HAP-1 (cell line): ENCODE measurements at regions not wholly inside any gene's neighbourhood (a gene's known extent, or its start where the extent isn't known, plus 50 kb on each side); places are given as distances from the start of the nearest gene placed in this dataset.
A peak's percentile ranks its signal among the peaks of the same experiment; 100 is the strongest.
"Not testable (repeated sequence)": the region's sequence is repeated elsewhere in the genome, so short reads cannot be mapped to it uniquely, and the experiment has no call there.

Experiments
- DNase-seq, 2 experiments: peaks; one replicate each; pipeline ENCODE4 v3.0.0-alpha.2; 2016 to 2020; ENCODE audit warnings: low spot score in 2 of 2
- H3K27me3 ChIP-seq: fragments of 250-450 bp; sonication (Bioruptor Pico); 2 replicates; pipeline ENCODE4 v1.5.1; 2020; ENCODE audit warnings: low read depth, mild to moderate bottlenecking, moderate library complexity
- H3K36me3 ChIP-seq: fragments of 250-450 bp; sonication (Bioruptor Pico); replicated peaks from 2 replicates; pipeline ENCODE4 v1.5.1; 2020; ENCODE audit warnings: mild to moderate bottlenecking
- H3K4me1 ChIP-seq: fragments of 250-450 bp; sonication (Bioruptor Pico); 2 replicates; pipeline ENCODE4 v1.5.1; 2020; ENCODE audit warnings: mild to moderate bottlenecking
- H3K4me3 ChIP-seq: fragments of 250-450 bp; sonication (Bioruptor Pico); 2 replicates; pipeline ENCODE4 v1.5.1; 2020; ENCODE audit warnings: mild to moderate bottlenecking, moderate library complexity
- H3K9me3 ChIP-seq: fragments of 250-450 bp; sonication (Bioruptor Pico); 2 replicates; pipeline ENCODE4 v1.5.1; 2020; ENCODE audit warnings: mild to moderate bottlenecking, moderate library complexity
- in situ Hi-C: fragments of 300-500 bp; cut with MboI; formaldehyde crosslinking; loops from 3 replicates; pipeline ENCODE4 v1.14.3; 2020; ENCODE audit warnings: low sequenced_read_pairs, inconsistent platforms, mixed read lengths

DNA sequence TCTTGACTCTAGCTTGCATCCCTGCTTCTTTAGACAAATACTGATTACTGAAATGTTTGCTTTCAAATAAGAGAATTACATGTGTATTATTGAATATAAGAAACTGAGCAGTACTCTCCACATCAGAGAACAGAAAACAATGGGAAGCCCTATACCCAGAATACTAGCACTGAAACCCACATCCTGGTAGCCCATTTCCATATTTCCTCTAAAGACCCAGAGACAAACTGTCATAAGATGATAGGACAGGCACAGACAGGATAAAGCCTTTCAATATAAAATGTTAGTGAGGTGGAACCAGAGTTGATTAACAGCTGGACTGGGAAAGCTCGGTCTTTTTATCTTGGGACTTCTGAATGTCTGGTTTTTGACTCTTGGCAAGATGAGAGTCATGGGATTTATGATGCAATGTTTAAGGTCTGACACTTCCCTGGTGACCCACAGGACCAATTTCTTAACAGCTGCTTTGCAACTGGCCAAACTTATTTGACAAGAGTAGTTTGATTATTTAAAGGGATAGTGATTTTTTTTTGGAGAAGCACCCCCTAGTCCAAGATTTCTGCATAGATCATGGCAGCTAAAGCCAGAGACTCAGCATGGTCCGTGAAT, 166.9 kb upstream of the ATXN7L3B start:
- Histone ChIP-seq H3K27me3 (no peaks in the 10 kb centered on the region), H3K4me3 (no peak overlapping the region), H3K4me1 (no peaks in the 10 kb centered on the region), H3K36me3 (no peaks in the 10 kb centered on the region), H3K9me3 (no peaks in the 10 kb centered on the region)
- in situ Hi-C loops = no loop called here
- DNase-seq = no peak

DNA sequence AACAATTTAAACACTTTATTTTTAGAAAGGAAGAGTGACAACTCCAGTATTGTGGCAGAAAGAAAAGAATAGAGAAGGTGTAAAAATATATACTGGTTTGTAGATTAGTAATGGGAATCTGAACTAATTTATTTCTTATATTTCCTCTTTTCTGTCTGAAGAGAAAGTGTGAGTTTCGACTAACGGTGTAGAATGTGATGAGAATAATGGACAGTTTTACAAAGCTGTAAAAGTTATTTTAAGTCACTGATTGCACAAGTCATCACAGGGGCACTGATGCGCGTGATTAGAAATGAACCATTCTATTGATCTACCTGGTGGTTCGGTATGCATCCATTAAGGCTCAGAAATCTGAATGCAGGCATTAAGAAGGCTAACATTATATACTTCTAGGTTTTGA, 158.5 kb upstream of the ATXN7L3B start:
- Histone ChIP-seq H3K9me3 (no peaks in the 10 kb centered on the region), H3K27me3 (peaks cover 3% of the 10 kb centered on the region; the same call in 1 of the 2 replicates), H3K36me3 (no peaks in the 10 kb centered on the region), H3K4me1 (no peaks in the 10 kb centered on the region), H3K4me3 (no peak overlapping the region)
- no peak for DNase-seq
- in situ Hi-C loops = no loop called here

DNA sequence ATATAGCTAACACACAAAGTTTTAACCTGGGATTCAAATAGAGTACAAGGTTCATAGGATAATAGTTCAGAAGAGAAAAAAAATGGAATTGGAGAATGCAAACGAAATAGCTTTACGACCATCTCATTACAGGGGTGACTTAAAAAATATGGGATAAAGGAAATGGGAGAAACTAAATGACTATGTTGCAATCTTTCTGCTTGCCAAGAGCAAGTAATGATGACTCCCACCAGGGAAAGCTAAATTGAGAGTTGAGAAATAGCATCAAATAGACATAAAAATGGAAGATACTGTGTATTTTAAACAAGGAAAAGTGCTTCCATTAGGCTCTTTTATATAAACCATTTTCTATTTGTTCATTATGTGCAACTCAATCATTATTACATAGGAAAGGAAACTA, 155.7 kb upstream of the ATXN7L3B start:
- in situ Hi-C loops = no loop called here
- DNase-seq = no peak
- Histone ChIP-seq H3K9me3 (no peaks in the 10 kb centered on the region), H3K4me1 (no peaks in the 10 kb centered on the region), H3K36me3 (no peaks in the 10 kb centered on the region), H3K4me3 (no peak overlapping the region), H3K27me3 (peaks cover 3% of the 10 kb centered on the region; the same call in 1 of the 2 replicates)

DNA sequence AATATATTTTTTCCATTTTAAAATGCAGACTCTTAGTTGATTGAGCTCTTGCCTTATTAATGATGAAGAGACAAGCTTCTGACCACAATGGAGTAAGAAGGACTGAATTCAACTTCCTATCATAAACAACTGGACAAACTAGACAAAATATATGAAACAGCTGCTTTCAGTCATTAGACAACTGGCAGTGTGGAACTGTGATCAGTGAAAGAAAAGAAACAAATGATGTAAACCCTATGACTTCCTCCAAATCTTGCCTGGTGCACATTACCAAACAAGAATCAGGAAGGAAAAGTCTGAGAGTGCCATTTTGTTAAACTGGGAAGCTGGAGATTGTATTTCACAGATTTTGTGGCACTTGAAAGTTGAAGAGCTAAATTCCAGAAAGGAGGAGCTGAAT, 154.7 kb upstream of the ATXN7L3B start:
- H3K4me3 ChIP-seq = no peak overlapping the region
- peaks cover 3% of the 10 kb centered on the region; the same call in 1 of the 2 replicates for H3K27me3 ChIP-seq
- no peaks in the 10 kb centered on the region for H3K4me1 ChIP-seq
- in situ Hi-C loops = no loop called here
- H3K36me3 ChIP-seq = no peaks in the 10 kb centered on the region
- no peaks in the 10 kb centered on the region for H3K9me3 ChIP-seq
- DNase-seq = no peak

DNA sequence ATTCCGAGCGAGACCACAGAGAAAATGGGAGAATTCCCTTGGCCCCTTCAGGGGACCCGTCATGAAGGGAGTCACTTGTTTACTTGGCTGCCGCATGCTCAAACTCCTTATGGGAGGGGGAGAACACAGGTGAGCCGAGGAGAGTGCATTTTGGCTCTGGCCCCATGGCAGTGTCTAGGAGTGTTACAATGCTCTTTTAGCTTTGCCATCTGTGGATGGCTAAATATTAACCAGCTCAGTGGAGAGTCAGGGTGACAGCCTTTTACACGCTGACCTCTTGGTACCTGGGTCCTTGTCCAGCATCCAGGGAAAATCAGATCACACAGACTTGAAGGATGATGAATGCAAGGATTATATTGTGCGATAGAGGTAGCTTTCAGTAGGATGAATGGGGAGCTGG, 146.4 kb upstream of the ATXN7L3B start:
- Histone ChIP-seq H3K4me1 (no peaks in the 10 kb centered on the region), H3K9me3 (no peaks in the 10 kb centered on the region), H3K4me3 (no peak overlapping the region), H3K36me3 (no peaks in the 10 kb centered on the region), H3K27me3 (no peaks in the 10 kb centered on the region)
- in situ Hi-C loops = no loop called here
- no peak for DNase-seq

DNA sequence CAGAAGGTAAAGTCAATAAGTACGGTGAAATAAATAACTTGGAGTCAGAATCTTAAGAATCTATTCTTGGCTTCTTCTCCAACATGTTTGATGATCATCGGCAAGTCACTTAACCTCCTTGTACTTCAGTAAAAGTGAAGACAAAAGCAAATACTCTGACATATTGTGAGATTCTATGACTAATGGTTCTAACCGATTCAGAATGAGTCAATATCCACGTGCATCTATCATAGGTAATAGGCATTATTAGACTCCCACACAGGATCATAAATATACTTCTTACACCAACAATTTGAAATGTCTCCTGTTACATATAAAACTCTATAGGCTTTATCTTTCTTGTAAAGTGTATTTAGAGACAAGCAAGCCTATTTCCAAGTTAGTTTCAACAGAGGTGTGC, 144.4 kb upstream of the ATXN7L3B start:
- no peaks in the 10 kb centered on the region for H3K36me3 ChIP-seq
- H3K9me3 ChIP-seq = no peaks in the 10 kb centered on the region
- H3K4me3 ChIP-seq = no peak overlapping the region
- in situ Hi-C loops = no loop called here
- DNase-seq = no peak
- H3K27me3 ChIP-seq = no peaks in the 10 kb centered on the region
- H3K4me1 ChIP-seq = no peaks in the 10 kb centered on the region

DNA sequence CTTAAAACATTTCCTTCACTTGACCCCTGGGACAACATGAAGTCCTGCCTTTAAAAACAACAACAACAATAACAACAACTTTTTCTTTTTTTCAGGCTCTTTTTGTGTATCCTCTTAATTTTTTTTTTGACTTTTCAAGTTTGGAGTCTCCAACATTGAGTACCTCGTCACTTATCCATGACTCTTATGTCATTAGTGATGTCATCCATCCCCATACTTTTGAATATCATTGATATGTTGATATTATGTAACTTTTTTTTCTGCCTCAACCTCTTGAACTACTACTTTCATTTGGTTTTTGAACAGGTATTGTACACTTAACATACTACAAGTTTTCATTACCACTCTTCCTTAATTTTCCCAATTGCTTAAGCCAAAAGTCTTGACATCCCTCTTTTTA, 143.0 kb upstream of the ATXN7L3B start:
- in situ Hi-C loops = no loop called here
- Histone ChIP-seq H3K36me3 (no peaks in the 10 kb centered on the region), H3K4me3 (no peak overlapping the region), H3K27me3 (no peaks in the 10 kb centered on the region), H3K4me1 (no peaks in the 10 kb centered on the region), H3K9me3 (no peaks in the 10 kb centered on the region)
- DNase-seq = no peak

DNA sequence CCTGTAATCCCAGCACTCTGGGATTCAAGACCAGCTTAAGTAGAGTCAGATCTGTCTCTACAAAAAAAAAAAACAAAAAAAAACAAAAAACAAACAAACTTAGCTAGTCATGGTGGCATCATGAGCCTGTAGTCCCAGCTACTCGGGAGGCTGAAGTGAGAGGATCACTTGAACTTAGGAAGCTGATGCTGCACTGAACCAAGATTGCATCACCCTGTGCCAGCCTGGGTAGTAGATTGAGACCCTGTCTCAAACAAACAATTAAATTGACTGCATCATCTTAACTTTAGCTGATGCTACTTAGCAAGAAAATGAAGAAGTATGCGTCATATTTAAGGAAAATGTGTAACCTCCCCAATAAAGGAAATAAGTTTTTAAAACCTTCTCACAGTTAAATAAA, 136.6 kb upstream of the ATXN7L3B start:
- no peak overlapping the region for H3K4me3 ChIP-seq
- no peak for DNase-seq
- in situ Hi-C loops = no loop called here
- no peaks in the 10 kb centered on the region for H3K27me3 ChIP-seq
- H3K4me1 ChIP-seq = no peaks in the 10 kb centered on the region; the same call in none of the 2 replicates
- H3K9me3 ChIP-seq = no peaks in the 10 kb centered on the region
- no peaks in the 10 kb centered on the region for H3K36me3 ChIP-seq

DNA sequence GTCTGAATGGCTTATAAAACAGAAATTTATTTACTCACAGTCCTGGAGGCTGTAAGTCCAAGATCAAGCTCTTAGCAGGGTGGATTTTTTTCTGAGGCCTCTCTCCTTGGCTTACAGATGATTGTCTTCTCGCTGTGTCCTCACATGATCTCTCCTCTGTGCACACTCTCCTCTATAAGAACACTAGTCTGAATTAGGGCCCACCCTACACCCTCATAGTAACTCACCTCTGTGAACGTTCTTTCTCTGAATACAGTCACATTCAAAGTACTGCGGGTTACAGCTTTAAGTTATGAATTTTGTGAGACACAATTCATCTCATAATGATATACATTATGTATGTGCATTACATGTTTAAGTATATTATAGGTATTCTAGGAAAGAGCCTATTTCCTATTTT, 135.7 kb upstream of the ATXN7L3B start:
- no peaks in the 10 kb centered on the region for H3K9me3 ChIP-seq
- H3K4me3 ChIP-seq = no peak overlapping the region
- no peaks in the 10 kb centered on the region; the same call in none of the 2 replicates for H3K4me1 ChIP-seq
- in situ Hi-C loops = no loop called here
- DNase-seq = no peak
- no peaks in the 10 kb centered on the region for H3K36me3 ChIP-seq
- no peaks in the 10 kb centered on the region for H3K27me3 ChIP-seq

DNA sequence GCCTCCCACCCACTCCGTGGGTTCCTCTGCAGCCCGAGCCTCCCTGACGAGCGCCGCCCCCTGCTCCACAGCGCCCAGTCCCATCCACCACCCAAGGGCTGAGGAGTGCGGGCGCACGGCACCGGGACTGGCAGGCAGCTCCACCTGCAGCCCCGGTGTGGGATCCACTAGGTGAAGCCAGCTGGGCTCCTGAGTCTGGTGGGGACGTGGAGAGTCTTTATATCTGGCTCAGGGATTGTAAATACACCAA, 134.5 kb upstream of the ATXN7L3B start:
- H3K36me3 ChIP-seq, H3K9me3 ChIP-seq, H3K4me1 ChIP-seq, H3K27me3 ChIP-seq, DNase-seq, in situ Hi-C loops, H3K4me3 ChIP-seq: not testable (repeated sequence)

DNA sequence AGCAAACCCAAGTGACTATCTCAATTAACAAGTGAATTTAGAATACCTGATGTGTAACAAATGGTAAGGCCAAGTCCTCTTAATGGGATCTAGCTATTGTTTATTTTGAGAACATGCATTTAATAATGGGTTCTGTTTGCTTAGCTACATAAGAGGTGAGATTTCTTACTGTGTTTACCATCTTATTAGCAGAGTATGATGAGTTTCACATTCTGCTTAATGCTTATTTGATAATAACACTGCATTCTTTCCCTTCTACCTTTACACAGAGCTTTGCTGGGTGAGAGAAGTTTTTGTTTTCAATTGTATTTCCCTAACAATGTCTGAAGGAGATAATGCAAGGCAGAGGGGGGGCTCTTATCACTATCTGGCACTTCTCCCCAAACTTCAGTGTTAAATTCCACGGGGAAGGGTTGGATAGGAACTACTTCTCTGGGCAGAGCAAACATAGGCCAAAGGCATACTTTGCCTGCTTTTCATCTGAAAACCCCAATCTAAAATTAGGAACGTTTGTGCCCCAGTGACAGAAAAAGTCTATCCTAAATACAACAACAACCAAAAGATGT, 129.0 kb upstream of the ATXN7L3B start:
- in situ Hi-C loops = no loop called here

DNA sequence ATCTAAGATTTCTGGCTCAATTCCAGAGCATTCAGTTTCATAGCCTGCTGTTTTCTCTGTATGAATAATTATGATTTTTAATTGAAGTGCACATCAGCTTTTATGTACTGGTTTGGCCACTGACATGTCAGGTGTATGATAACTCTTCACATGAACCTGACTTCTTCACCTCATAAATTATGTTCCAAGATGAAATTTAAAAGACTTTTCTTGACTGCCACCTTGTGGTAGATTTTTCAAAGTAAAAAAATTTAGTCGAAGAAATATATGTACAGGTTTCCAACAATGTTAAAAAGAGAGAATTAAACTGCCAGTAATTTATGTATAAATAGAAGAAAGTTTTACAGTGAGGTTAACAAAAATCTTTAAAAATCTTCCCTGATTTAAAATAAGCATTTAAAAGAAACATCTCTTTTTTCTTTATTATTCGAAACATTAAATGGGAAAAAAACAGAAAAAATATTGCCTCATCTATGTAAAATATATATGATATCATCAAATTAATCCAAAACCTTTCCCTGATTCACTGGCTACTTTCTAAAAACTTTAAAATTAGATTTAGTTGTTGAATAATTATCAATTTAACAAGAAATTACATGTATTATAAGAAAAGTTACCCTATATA, 124.9 kb upstream of the ATXN7L3B start:
- Histone ChIP-seq H3K27me3 (0 out of 2 replicates have a peak, but pooled peaks cover 2% of the 10 kb centered on the region), H3K4me1 (no peaks in the 10 kb centered on the region), H3K9me3 (no peaks in the 10 kb centered on the region), H3K36me3 (no peaks in the 10 kb centered on the region), H3K4me3 (no peak overlapping the region)
- in situ Hi-C loops = no loop called here
- peak in 1 of 2 experiments; percentile 7 for DNase-seq

More for the DNA sequence above, 129.0 kb upstream of the ATXN7L3B start:
- Histone ChIP-seq H3K36me3 (no peaks in the 10 kb centered on the region), H3K4me1 (no peaks in the 10 kb centered on the region; the same call in 1 of the 2 replicates), H3K4me3 (no peak overlapping the region), H3K27me3 (0 out of 2 replicates have a peak, but pooled peaks cover 2% of the 10 kb centered on the region), H3K9me3 (no peaks in the 10 kb centered on the region)
- DNase-seq = no peak

DNA sequence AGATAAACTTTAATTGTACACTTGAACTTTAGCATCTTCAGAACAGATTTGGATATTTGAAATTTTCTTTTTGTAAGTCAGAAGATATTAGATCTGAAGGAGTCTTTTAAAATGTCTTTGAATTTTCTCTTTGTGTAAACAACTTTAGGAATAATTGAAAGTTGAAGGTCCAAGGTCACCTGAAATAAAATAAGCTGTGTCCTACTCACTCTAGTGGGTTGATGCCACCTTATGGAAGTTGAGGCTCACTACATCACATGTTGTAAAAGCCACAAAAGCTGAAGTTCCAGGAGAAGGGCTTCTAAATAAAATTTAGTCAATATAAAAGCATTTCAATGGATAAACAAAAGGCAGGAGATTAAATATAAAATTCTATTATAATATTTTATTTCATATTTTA, 122.0 kb upstream of the ATXN7L3B start:
- DNase-seq = peak in 1 of 2 experiments; percentile 13
- Histone ChIP-seq H3K4me3 (no peak overlapping the region), H3K36me3 (no peaks in the 10 kb centered on the region), H3K4me1 (no peaks in the 10 kb centered on the region), H3K27me3 (0 out of 2 replicates have a peak, but pooled peaks cover 1% of the 10 kb centered on the region), H3K9me3 (no peaks in the 10 kb centered on the region)
- in situ Hi-C loops = no loop called here

DNA sequence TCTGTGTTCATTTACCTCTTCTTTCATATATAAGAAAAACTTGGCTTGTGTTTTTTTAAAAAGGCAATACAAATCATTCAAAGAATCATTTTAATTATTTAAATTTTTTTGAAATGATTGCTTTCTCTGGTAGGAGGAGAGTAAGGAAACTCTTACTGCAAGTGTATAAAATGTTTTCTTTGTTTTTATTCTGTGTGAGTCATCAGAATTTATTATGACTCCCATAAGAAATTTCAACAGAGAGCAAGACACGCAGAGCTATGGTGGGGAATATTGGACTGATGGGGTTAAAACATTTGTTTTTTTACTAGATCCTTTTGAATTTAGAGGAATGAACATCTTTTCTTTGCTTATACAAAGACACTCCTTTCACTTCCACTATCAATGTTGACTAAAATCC, 119.1 kb upstream of the ATXN7L3B start:
- Histone ChIP-seq H3K27me3 (no peaks in the 10 kb centered on the region), H3K36me3 (no peaks in the 10 kb centered on the region), H3K9me3 (no peaks in the 10 kb centered on the region), H3K4me3 (no peak overlapping the region), H3K4me1 (no peaks in the 10 kb centered on the region)
- no peak for DNase-seq
- in situ Hi-C loops = no loop called here
